GM18861 (cell line): ENCODE measurements at regions not wholly inside any gene's neighbourhood (a gene's known extent, or its start where the extent isn't known, plus 50 kb on each side); places are given as distances from the start of the nearest gene placed in this dataset.

Experiments
- ATAC-seq: cut with Tn5 transposase; IDR thresholded peaks from one replicate; pipeline ENCODE4 v1.9.1; 2021; ENCODE audit not compliant: unreplicated experiment

DNA sequence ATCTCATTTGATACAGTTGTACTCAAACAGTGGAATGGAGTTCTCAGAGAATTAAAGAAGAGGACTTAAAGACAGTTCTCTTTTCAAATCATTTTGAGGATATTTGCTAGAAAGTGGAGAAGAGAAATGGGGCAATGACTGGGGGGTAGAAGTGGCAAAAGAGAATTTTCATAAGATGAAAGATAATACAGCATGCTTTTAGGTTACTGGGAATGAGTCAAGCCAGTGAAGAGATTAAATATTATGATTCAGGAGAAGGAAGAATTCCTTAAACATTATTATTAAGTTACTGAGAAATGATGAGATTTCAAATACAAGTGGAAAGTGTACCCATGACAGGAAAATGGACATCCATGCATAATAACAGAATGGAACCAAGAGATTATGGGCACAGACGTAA, 219.0 kb upstream of the DKK2 start:
- ATAC-seq: no peak

- no peak for ATAC-seq
Measured at GRCh38 chr4:107253579-107254068, 217.5 kb upstream of the DKK2 start.

DNA sequence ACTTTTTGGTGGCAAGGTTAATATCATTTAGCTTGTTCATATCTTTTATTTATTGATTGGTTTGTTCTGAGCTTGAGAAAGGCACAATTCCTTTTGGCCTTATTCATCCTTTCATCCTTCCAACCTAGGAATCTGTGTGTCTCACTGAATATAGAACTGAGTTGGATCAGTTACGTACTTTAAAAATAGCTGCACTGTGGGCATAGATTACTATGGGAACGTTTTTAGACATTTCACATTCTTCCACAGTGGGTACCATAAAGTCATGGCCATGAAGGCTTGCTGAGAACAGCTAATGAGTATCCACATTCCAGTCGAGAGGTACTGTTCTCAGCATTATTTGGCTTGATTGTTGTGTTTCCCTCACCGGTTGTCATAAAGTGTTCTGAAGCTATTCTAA, 217.0 kb upstream of the DKK2 start:
- ATAC-seq: no peak

GRCh38 chr4:107252571-107252970, 216.5 kb upstream of the DKK2 start:
- ATAC-seq: no peak

GRCh38 chr4:107248571-107248970, 212.5 kb upstream of the DKK2 start:
- no peak for ATAC-seq

DNA sequence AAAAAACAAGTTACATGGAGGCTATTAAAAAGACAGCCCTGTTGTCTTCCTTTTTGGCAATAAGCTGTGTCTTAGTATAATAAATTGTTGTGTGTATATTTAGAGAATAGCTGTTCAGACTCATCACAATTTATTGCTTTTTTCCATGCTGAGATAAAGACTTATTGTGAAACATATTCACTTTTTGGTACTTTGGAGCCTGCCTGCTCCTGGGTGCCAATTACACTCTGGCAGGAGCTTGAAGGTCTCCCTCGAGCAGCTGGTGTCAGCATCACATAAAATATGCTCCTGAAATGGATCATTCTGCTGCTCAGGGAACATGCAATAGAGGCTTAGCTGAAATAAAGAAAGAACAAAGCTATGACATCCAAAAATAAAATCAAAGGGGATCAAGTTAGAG, 211.6 kb upstream of the DKK2 start:
- ATAC-seq: no peak

- no peak for ATAC-seq
Measured at GRCh38 chr4:107246761-107247160, 210.6 kb upstream of the DKK2 start.

- no peak for ATAC-seq
Measured at GRCh38 chr4:107243141-107243781, 207.1 kb upstream of the DKK2 start.

GRCh38 chr4:107220976-107221375, 184.9 kb upstream of the DKK2 start:
- ATAC-seq: no peak

GRCh38 chr4:107219681-107220080, 183.6 kb upstream of the DKK2 start:
- ATAC-seq: no peak

DNA sequence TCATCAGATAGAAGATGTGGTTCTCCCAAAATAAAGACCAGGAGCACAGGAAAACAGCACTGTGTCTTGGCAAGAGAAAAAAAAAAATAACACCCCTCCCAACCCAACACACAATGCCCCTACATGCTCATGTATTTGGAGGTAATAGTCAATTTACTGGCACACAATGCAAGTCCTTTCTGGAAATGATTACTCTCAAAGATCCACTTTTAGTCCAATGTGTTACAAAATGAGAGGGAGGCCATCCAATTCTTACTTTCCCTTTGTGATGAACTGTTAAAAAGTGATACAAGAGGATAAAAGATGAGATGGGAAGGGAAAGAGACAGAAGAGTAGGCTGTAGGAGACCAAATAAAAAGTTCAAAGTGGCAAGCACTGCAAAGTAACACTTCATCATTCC, 180.3 kb upstream of the DKK2 start:
- no peak for ATAC-seq

DNA sequence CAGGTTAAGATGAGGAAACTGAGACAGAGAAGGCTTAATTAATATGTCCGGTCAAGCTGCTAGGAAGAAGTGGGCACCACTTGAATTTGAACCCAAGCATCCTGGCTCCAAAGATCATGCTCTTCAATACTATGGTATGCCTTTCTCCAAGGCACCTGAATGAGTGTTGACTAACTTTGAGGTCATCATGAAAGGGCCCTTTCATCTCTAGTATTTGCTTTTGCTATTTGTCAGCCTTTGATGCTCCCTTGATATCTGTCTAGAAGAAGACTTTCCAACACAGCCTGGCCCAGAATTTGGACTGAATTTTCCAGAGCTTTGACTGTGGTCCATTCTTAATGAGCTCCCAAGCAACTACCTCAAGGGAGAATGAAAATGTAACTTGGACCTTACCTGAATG, 179.1 kb upstream of the DKK2 start:
- no peak for ATAC-seq

GRCh38 chr4:107213880-107214279, 177.8 kb upstream of the DKK2 start:
- ATAC-seq: no peak

GRCh38 chr4:107213410-107213809, 177.3 kb upstream of the DKK2 start:
- no peak for ATAC-seq

DNA sequence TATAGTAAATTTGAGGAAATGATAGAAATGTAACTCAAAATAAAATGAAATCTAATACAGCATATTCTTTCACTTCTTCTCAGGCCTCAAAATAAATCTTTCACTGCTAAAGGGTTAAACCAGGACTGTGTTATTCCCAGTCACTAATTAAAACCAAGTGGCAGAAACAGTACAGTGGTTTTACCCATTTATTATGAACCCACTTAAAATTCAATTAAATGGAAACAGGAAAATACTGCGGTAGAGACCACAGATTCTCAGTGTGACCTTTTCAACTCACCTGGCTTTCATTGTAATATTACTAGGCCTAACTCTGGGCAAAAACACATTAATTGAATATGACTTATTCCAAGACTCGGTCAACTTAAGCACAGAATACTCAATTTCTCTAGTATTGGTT, 176.5 kb upstream of the DKK2 start:
- ATAC-seq: no peak

DNA sequence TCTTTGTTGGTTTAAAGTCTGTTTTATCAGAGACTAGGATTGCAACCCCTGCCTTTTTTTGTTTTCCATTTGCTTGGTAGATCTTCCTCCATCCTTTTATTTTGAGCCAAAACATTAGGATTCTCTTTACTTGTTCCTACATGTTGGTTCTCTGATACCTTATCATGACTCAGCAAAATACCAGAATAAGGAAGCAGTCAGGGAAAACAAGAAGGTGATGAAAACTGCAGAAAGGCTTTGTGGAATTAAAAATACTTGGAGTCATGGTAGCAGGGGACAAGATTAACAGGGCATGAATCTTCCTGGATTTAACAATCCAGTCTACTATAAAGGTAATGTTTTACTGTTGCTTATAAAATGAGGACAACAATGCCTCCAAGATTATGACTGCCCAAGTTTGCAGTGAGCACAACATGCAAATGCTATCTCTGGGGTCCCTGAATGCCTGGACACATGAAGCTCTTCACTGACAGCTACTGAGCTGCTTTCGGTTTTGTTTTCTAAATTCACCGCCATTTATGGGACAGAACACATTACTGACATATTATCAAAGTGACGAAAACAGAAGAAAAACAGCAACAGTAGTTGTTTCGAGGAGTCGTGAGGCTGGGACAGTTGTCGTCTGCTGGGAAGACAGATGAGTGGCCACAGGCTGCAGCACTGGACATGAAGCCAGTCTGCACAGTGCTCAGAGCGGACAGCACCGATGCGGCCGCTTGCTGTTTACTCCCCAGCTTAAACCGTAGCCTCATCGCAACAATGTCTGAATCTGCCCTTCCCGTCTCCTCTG, 174.5 kb upstream of the DKK2 start:
- no peak for ATAC-seq

- ATAC-seq: no peak
Measured at GRCh38 chr4:107203733-107204132, 167.6 kb upstream of the DKK2 start.

DNA sequence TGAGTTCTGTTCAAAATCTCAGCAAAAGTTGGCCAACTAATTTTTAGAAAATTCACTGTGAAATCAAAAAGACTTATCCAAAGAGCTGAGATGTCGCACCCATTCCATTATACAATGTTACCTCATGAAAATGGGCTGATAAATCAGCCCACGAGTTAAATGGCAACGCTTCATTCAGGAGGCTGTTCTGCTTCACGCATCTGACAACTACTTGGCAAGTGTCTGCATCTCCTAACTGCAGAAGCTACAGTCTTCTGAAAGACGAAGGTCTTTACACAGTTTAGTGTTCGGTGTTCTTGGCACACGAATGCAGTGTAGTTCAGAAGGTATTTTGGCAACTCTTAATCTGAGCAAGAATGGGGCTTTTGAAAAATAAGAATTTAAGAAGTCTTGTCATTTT, 166.6 kb upstream of the DKK2 start:
- no peak for ATAC-seq

DNA sequence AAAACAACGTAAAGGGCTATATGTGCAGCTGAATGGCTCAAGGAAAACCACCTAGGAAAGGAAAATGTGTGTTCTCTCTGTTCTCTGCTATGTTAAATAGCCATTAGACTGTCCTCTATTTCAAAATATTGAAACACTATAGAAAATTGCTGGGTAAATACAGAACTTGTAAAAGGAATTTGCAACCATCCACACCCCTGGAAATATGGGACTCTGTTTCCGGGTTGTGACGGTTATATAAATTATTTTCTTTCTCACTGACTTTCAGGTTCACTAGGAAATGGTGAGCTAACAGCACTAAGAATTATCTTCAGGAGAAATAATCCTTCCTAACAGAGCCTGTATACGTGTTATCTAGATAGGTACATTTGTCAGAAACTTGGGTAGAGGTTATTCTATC, 161.0 kb upstream of the DKK2 start:
- ATAC-seq: no peak

DNA sequence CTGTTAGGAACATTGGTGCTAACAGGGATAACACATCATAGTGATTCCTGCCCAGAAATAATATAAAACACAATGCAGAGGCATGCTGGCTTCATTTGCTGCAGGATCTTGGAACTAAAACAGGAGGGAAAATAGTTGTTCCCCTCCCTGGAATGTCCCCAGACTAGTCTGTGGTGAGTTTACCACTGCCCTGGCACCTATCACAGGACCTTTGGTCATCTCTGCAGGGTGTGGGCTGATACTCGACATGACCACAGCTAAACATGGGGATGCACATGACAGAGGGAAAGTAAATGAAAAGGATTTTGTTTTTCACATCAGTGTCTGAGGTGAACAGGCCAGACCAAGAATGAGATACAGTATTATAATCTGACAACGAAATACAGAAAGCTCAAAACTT, 160.2 kb upstream of the DKK2 start:
- no peak for ATAC-seq

DNA sequence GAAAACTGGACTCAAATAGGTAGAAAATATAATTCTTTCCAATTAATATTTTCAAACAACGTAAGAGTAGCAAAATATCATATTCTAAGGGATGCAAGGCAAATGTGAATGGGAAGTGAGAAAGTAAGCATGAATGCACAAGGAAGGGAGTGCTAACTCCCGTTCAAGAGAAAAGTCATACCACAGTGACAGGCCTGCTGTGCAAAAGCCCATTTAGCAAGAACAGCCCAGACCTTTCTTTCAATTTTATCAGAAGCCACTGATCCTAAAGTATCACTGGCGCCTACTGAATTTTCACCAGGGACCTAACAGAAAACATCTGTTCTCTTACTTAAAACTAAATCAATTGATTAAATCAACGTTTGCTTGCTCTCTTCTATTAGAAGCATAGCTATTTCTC, 157.9 kb upstream of the DKK2 start:
- ATAC-seq: no peak

DNA sequence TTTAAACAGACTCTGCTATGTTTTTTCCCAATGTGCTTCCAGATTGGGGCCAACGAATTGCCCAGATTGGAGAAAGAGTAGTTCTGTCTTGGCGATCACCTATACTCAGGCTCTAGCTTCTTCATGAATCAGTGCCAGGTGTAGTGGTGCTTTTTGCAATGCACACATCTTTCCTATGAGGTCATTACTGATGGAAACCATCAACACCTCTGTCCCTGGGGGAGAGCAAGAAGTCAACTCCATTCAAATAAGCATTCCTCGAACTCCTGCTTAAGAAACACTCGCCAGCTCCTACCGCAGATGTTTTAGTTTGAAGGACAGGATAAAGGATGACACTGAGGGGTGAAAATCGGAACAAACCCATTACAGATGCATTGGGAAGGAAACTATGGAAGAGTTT, 156.5 kb upstream of the DKK2 start:
- ATAC-seq: no peak

GRCh38 chr4:107187091-107187490, 151.0 kb upstream of the DKK2 start:
- ATAC-seq: no peak
